Peyer's patch (tissue), 4 donors: ENCODE measurements at regions not wholly inside any gene's neighbourhood (a gene's known extent, or its start where the extent isn't known, plus 50 kb on each side); places are given as distances from the start of the nearest gene placed in this dataset.

Experiments
- DNase-seq, 3 donors: peaks; one replicate each; pipeline ENCODE4 v3.0.0-alpha.2; 2017 to 2019
- H3K27ac ChIP-seq, 4 donors: fragments of 200-600 bp; sonication (generic); one replicate each; pipeline ENCODE4 v1.5.1; 2016 to 2019
- H3K27me3 ChIP-seq, 2 donors: fragments of 200-600 bp; sonication (generic); one replicate each; pipeline ENCODE4 v1.5.1; 2019
- H3K36me3 ChIP-seq, 3 donors: fragments of 200-600 bp; sonication (generic); one replicate each; pipeline ENCODE4 v1.5.1; 2016 to 2019
- H3K4me1 ChIP-seq, 4 donors: fragments of 200-600 bp; sonication (generic); one replicate each; pipeline ENCODE4 v1.5.1; 2016 to 2019
- H3K4me3 ChIP-seq, 4 donors: fragments of 200-600 bp; sonication (generic); 1 replicate in 3 of 4; 2 replicates in 1 of 4; pipeline ENCODE4 v1.5.1; 2016 to 2019; ENCODE audit warnings: mild to moderate bottlenecking in 1 of 4
- H3K9me3 ChIP-seq, 4 donors: fragments of 200-600 bp; sonication (generic); one replicate each; pipeline ENCODE4 v1.5.1; 2016 to 2019; ENCODE audit warnings: mild to moderate bottlenecking in 1 of 4
- POLR2A ChIP-seq, 2 donors: fragments of 450-650 bp; IDR thresholded peaks; one replicate each; pipeline ENCODE4 v1.5.1; 2017; ENCODE audit warnings: antibody characterized with exemption in 2 of 2, mild to moderate bottlenecking in 2 of 2, moderate library complexity in 2 of 2
- TF ChIP-seq, protein P1 (sequence below), 6 experiments: fragments of 450-650 bp in 4 of 6; fragments of 200-600 bp in 2 of 6; sonication (generic) in 1 of 6; IDR thresholded peaks; one replicate each; pipeline ENCODE4 v1.5.1; 2017 to 2019; ENCODE audit warnings: antibody characterized with exemption in 6 of 6, mild to moderate bottlenecking in 3 of 6, moderate library complexity in 1 of 6

DNA sequence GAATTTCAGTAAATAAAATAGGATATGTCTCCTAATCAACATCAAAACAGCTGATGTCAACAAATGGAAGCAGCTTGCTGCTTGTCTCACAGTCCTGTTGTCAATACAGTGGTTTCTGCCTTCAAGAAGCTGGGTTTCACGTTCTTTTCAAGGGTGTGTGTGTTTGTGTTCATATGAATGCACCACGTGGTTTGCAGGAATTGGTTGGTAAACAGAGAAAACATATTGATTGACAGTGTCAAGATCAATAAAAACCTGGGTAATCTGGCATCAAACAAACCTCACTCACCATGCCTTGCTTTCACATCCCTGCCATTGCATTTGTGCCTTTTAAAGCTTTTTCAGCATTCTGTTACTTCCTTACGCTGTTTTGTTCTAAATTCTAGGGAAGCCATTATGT, 585.7 kb upstream of the CA10 start:
- DNase-seq = no peak
- no peaks in the 10 kb centered on the region for H3K27me3 ChIP-seq
- TF ChIP-seq, protein P1, sequence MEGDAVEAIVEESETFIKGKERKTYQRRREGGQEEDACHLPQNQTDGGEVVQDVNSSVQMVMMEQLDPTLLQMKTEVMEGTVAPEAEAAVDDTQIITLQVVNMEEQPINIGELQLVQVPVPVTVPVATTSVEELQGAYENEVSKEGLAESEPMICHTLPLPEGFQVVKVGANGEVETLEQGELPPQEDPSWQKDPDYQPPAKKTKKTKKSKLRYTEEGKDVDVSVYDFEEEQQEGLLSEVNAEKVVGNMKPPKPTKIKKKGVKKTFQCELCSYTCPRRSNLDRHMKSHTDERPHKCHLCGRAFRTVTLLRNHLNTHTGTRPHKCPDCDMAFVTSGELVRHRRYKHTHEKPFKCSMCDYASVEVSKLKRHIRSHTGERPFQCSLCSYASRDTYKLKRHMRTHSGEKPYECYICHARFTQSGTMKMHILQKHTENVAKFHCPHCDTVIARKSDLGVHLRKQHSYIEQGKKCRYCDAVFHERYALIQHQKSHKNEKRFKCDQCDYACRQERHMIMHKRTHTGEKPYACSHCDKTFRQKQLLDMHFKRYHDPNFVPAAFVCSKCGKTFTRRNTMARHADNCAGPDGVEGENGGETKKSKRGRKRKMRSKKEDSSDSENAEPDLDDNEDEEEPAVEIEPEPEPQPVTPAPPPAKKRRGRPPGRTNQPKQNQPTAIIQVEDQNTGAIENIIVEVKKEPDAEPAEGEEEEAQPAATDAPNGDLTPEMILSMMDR (IDR thresholded peaks at IDR 0.05) = no peak
- no peak for TF ChIP-seq POLR2A (IDR thresholded peaks at IDR 0.05)

DNA sequence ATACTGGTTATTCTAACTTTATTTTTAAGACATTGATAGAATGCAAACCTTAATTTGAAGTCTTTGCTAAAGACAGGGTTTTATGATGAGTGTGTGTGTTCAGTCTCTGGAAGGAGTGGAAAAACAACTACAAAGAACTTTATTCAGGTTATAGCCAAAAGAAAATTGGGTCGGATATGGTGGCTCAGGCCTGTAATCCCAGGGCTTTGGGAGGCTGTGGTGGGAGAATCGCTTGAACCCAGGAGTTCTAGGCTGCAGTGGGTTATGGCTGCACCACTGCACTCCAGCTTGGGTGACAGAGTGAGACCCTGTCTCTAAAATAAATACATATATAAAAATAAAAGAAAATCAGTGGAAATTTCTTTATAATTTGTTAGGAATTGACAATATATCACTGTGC, 581.5 kb upstream of the CA10 start:
- Histone ChIP-seq H3K27ac (no peak overlapping the region), H3K4me3 (no peak overlapping the region), H3K27me3 (no peaks in the 10 kb centered on the region), H3K36me3 (no peaks in the 10 kb centered on the region), H3K9me3 (no peaks in the 10 kb centered on the region), H3K4me1 (no peaks in the 10 kb centered on the region)
- TF ChIP-seq POLR2A (IDR thresholded peaks at IDR 0.05) = no peak
- TF ChIP-seq, protein P1 (IDR thresholded peaks at IDR 0.05) = no peak
- no peak for DNase-seq

More for the DNA sequence above, 585.7 kb upstream of the CA10 start:
- Histone ChIP-seq H3K36me3 (no peaks in the 10 kb centered on the region), H3K4me1 (no peaks in the 10 kb centered on the region), H3K9me3 (no peaks in the 10 kb centered on the region), H3K27ac (no peak overlapping the region), H3K4me3 (no peak overlapping the region)

DNA sequence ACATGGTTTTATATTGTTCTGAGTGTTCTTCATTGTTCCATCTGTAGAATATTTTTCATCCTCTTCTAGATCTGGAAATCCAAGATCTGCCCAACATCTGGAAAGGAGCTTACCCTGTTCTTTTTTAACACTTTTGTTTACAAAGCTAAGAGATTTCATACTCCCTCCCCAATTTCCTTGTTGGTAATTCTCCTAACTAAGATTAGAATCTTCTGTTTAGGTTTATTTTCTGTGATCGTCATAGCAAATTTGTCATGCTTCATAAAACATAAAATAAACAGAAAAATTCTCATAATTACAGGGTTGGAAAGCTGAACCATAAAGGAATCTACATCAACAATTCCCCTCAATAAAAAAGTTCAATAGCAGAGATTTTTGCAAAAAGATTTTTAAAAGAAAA, 580.3 kb upstream of the CA10 start:
- H3K4me3 ChIP-seq = no peak overlapping the region
- DNase-seq = no peak
- H3K9me3 ChIP-seq = no peaks in the 10 kb centered on the region
- H3K36me3 ChIP-seq = no peaks in the 10 kb centered on the region
- TF ChIP-seq, protein P1 (IDR thresholded peaks at IDR 0.05) = no peak
- no peak for TF ChIP-seq POLR2A (IDR thresholded peaks at IDR 0.05)
- H3K4me1 ChIP-seq = no peaks in the 10 kb centered on the region
- no peaks in the 10 kb centered on the region for H3K27me3 ChIP-seq
- no peak overlapping the region for H3K27ac ChIP-seq

DNA sequence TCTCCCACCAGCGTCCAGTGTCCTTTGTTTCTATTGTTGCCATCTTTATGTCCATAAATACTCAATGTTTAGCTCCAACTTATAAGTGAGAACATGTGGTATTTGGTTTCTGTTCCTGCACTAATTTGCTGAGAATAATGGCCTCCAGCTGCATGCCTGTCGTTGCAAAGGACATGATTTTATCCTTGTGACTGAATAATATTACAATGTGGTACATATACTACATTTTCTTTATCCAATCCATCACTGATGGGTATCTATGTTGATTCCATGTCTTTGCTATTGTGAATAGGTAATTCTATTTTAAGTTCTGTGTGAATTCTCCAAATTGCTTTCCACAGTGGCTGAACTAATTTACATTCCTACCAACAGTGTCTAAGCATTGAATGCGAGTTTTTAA, 578.6 kb upstream of the CA10 start:
- Histone ChIP-seq H3K36me3 (no peaks in the 10 kb centered on the region), H3K4me3 (no peak overlapping the region), H3K9me3 (no peaks in the 10 kb centered on the region), H3K27me3 (no peaks in the 10 kb centered on the region), H3K27ac (no peak overlapping the region), H3K4me1 (no peaks in the 10 kb centered on the region)
- TF ChIP-seq, protein P1 (IDR thresholded peaks at IDR 0.05) = no peak
- TF ChIP-seq POLR2A (IDR thresholded peaks at IDR 0.05) = no peak
- DNase-seq = no peak

DNA sequence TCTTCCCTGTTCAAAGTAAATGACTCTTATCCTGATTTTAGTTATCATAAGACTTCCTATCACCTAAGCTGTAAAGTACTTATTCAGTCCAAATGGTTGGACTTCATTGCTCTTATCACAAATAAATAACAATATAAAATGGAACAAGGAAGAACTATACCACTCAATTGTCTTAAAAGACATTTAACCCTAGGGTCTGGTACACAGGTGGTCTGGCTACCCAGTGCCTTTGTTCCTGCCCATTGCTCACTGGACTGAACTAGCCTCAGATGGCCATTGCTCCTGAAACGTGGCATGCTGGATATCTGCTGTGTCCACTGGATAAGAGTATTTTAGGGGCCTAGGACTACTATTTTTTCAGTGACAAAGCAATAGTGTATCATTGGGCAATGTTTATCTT, 574.3 kb upstream of the CA10 start:
- Histone ChIP-seq H3K27ac (no peak overlapping the region), H3K27me3 (no peaks in the 10 kb centered on the region), H3K4me3 (no peak overlapping the region), H3K4me1 (no peaks in the 10 kb centered on the region), H3K36me3 (no peaks in the 10 kb centered on the region), H3K9me3 (no peaks in the 10 kb centered on the region)
- no peak for TF ChIP-seq POLR2A (IDR thresholded peaks at IDR 0.05)
- TF ChIP-seq, protein P1 (IDR thresholded peaks at IDR 0.05) = no peak
- no peak for DNase-seq

DNA sequence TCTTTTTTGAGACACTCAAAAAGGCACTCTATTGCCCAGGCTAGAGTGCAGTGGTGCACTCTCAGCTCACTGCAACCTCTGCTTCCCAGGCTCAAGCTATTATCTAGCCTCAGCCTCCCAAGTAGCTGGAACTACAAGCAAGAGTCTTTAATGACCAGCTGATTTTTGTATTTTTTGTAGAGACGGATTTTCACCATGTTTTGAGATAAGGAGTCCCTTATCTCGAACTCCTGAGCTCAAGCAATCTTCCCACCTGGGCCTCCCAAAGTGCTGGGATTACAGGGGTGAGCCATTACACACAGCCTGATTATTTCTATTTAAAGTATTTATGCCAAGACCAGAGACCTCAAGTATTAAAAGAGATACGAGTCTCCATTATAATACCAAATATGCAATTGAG, 566.1 kb upstream of the CA10 start:
- Histone ChIP-seq H3K4me1 (no peaks in the 10 kb centered on the region), H3K9me3 (no peaks in the 10 kb centered on the region), H3K27me3 (no peaks in the 10 kb centered on the region), H3K4me3 (no peak overlapping the region), H3K27ac (no peak overlapping the region), H3K36me3 (no peaks in the 10 kb centered on the region)
- TF ChIP-seq POLR2A (IDR thresholded peaks at IDR 0.05) = no peak
- TF ChIP-seq, protein P1 (IDR thresholded peaks at IDR 0.05) = no peak
- DNase-seq = no peak
